HG03060 (cell line): ENCODE measurements at regions not wholly inside any gene's neighbourhood (a gene's known extent, or its start where the extent isn't known, plus 50 kb on each side); places are given as distances from the start of the nearest gene placed in this dataset.

ENCODE experiments used
- ATAC-seq: cut with Tn5 transposase; IDR thresholded peaks from one replicate; pipeline ENCODE4 v1.9.1; 2021; ENCODE audit warnings: low read depth, moderate number of reproducible peaks; ENCODE audit not compliant: unreplicated experiment

- no peak for ATAC-seq
Observed at GRCh38 chr18:67301592-67301991, 214.9 kb downstream of the DSEL start.

GRCh38 chr18:67300498-67300897 lies 216.0 kb downstream of the DSEL start:
- ATAC-seq = no peak

GRCh38 chr18:67292814-67293213 lies 223.7 kb downstream of the DSEL start:
- no peak for ATAC-seq

GRCh38 chr18:67290421-67290820 lies 226.1 kb downstream of the DSEL start:
- no peak for ATAC-seq

GRCh38 chr18:67285583-67285982 lies 230.9 kb downstream of the DSEL start:
- no peak for ATAC-seq

GRCh38 chr18:67282796-67283195 lies 233.7 kb downstream of the DSEL start:
- no peak for ATAC-seq

- no peak for ATAC-seq
Observed at GRCh38 chr18:67281746-67282145, 234.8 kb downstream of the DSEL start.

GRCh38 chr18:67280486-67281242 lies 235.9 kb downstream of the DSEL start:
- ATAC-seq = no peak

- ATAC-seq = no peak
Observed at GRCh38 chr18:67279988-67280387, 236.5 kb downstream of the DSEL start.

- no peak for ATAC-seq
Observed at GRCh38 chr18:67278984-67279383, 237.5 kb downstream of the DSEL start.

- ATAC-seq = no peak
Observed at GRCh38 chr18:67276638-67277037, 239.9 kb downstream of the DSEL start.

- ATAC-seq = no peak
Observed at GRCh38 chr18:67273288-67273687, 243.2 kb downstream of the DSEL start.

GRCh38 chr18:67269206-67269605 lies 247.3 kb downstream of the DSEL start:
- no peak for ATAC-seq

- ATAC-seq = no peak
Observed at GRCh38 chr18:67268530-67268929, 248.0 kb downstream of the DSEL start.

GRCh38 chr18:67266246-67267237 lies 250.0 kb downstream of the DSEL start:
- ATAC-seq = no peak

GRCh38 chr18:67265464-67266245 lies 250.9 kb downstream of the DSEL start:
- no peak for ATAC-seq

GRCh38 chr18:67261931-67262552 lies 254.5 kb downstream of the DSEL start:
- no peak for ATAC-seq

- no peak for ATAC-seq
Observed at GRCh38 chr18:67260841-67261240, 255.7 kb downstream of the DSEL start.

GRCh38 chr18:67250776-67251424 lies 265.6 kb downstream of the DSEL start:
- ATAC-seq = no peak
